ENCODE measurements at regions not wholly inside any gene's neighbourhood (a gene's known extent, or its start where the extent isn't known, plus 50 kb on each side); places are given as distances from the start of the nearest gene placed in this dataset.

- TF ChIP-seq, protein P1, sequence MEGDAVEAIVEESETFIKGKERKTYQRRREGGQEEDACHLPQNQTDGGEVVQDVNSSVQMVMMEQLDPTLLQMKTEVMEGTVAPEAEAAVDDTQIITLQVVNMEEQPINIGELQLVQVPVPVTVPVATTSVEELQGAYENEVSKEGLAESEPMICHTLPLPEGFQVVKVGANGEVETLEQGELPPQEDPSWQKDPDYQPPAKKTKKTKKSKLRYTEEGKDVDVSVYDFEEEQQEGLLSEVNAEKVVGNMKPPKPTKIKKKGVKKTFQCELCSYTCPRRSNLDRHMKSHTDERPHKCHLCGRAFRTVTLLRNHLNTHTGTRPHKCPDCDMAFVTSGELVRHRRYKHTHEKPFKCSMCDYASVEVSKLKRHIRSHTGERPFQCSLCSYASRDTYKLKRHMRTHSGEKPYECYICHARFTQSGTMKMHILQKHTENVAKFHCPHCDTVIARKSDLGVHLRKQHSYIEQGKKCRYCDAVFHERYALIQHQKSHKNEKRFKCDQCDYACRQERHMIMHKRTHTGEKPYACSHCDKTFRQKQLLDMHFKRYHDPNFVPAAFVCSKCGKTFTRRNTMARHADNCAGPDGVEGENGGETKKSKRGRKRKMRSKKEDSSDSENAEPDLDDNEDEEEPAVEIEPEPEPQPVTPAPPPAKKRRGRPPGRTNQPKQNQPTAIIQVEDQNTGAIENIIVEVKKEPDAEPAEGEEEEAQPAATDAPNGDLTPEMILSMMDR (IDR thresholded peaks at IDR 0.05; ENCODE audit: extremely low read depth, missing control alignments), result no peak
- DNase-seq (ENCODE audit: low spot score), result no peak
These were observed 60.9 kb upstream of the CREB5 start for GRCh38 chr7:28351450-28351849.

- TF ChIP-seq, protein P1 (IDR thresholded peaks at IDR 0.05; ENCODE audit: extremely low read depth, missing control alignments), result no peak
- no peak for DNase-seq (ENCODE audit: low spot score)
These were observed 57.5 kb upstream of the CREB5 start for GRCh38 chr7:28354601-28355402.

DNA sequence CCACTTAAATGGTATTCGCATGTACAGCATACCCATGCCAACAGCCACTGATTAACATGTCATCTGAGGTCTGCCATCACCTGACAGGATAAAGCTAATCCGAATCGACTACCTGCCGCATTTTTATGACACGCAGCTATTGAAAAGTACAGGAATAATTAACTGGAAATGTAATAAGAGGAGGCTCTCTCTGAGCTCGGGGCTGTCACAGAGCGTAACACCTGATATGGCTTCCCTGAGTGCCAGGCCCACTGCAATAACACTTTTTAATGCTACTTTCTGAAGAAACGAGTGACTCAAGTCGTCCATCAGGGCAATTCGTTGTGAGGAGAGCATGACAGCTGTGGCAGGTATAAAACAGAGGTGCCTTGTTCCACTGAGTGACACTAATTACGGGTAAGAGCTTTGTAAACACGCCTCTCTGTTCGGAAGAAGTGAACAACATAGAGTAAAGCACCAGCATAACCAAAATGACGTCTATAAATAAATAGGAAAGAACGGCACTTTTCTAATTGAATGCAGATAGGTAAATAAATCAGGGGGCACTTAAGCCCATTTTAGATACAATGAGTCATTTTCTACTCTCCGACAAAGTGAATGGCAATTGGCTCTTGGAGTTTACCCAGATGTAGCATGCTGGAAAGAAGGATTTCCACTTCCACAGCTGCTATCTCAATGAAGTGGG, 56.5 kb upstream of the CREB5 start:
- DNase-seq (ENCODE audit: low spot score), result no peak
- TF ChIP-seq, protein P1 (IDR thresholded peaks at IDR 0.05; ENCODE audit: extremely low read depth, missing control alignments), result no peak

DNA sequence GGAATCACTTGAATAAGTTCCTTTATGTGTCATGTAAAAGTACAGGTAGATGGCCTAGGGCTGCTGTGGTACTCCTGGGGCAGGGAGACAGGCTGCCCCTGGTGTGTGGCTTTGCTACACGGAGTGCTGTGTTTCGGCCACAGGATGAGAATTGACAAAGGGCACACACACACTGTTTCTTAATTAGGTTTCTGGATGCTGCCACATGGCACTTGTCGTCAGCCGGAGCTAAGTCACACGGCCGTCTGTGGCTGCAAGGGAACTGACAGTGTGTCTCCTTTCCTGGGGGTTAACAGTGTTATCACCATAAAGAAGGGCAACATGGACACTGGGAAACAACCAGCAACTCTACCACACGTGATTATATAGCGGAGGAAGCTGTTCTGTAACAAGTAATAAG, 55.7 kb upstream of the CREB5 start:
- no peak for DNase-seq (ENCODE audit: low spot score)
- TF ChIP-seq, protein P1 (IDR thresholded peaks at IDR 0.05; ENCODE audit: extremely low read depth, missing control alignments), result no peak

DNA sequence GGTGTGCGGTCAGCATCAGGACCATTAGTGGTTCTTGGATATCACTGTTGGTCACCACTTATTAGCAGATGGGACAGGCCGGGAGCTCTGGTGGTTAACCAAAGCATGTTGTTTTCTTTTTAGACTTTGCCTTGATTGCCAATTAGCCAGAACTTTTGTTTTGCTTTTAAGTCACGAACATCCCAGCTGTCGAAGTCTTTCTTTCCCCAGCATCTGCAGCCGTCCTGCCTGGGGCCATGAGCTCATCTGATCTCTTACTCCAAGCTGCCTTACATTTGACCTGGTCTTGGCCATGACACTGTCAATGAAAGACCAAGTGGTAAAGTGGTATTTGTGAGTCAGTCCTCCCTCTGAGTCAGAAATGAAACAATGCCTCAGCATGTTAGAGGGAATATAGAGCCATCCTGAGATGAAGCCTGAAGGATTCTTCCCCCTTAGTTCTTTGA, 53.9 kb upstream of the CREB5 start:
- TF ChIP-seq, protein P1 (IDR thresholded peaks at IDR 0.05; ENCODE audit: extremely low read depth, missing control alignments), result no peak
- no peak for DNase-seq (ENCODE audit: low spot score)

GRCh38 chr7:28360739-28361138, 51.6 kb upstream of the CREB5 start:
- TF ChIP-seq, protein P1 (IDR thresholded peaks at IDR 0.05; ENCODE audit: extremely low read depth, missing control alignments), result no peak
- DNase-seq (ENCODE audit: low spot score), result no peak

DNA sequence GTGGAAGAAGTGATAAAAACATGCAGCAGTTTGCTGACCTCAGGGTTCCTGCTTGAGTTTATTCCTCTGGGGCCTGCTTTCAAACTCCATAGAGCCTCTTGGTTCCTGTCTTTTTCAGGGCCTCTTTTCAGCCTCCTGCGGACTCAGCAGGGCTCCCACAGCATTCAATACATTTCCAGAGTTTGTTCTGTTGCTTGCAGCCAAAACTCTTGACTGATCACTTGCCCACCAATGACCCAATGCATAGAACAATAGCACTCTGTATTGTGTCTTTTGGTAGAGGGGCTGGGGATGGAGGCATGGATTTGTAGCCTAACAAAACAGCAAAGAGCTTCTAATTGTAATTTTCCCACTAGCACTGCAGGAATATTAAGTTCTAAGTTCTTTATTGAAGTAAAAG, 50.8 kb upstream of the CREB5 start:
- TF ChIP-seq, protein P1 (IDR thresholded peaks at IDR 0.05; ENCODE audit: extremely low read depth, missing control alignments), result no peak
- no peak for DNase-seq (ENCODE audit: low spot score)

Data from GM20000 (cell line).